H1 (cell line): ENCODE measurements at regions not wholly inside any gene's neighbourhood (a gene's known extent, or its start where the extent isn't known, plus 50 kb on each side); places are given as distances from the start of the nearest gene placed in this dataset.
A peak's percentile ranks its signal among the peaks of the same experiment; 100 is the strongest.

Experiments
- CTCF ChIA-PET: fragments of 300-600 bp; sonication (Branson Sonifier 250); formaldehyde crosslinking; loops from one replicate; lab custom pipeline; 2021; ENCODE audit not compliant: partially characterized antibody; lab: Charles Lee
- POLR2A ChIA-PET: fragments of 300-600 bp; sonication (Branson Sonifier 250); formaldehyde crosslinking; loops from one replicate; lab custom pipeline; 2021; ENCODE audit warnings: inconsistent platforms; ENCODE audit not compliant: partially characterized antibody; lab: Charles Lee
- DNase-seq, 2 experiments: peaks; one replicate each; pipeline versions ENCODE4 v3.0.0 to v3.0.0-alpha.2; 2010 to 2022; ENCODE audit warnings: low spot score in 2 of 2, low read depth in 1 of 2, mixed read lengths in 1 of 2
- FAIRE-seq: peaks from 2 replicates; lab custom pipeline; 2011; peaks lifted over from hg19 to GRCh38; lab: Jason Lieb, UNC
- H2AFZ ChIP-seq: 2 replicates; pipeline ENCODE4 v1.8.1; 2012; ENCODE audit warnings: low read length, inconsistent platforms
- H2AK5ac ChIP-seq: 2 replicates; pipeline ENCODE4 v1.6.1; 2013; ENCODE audit warnings: low read depth, low read length
- H2BK120ac ChIP-seq: replicated peaks from 2 replicates; pipeline ENCODE3; 2013; ENCODE audit warnings: low read depth, low read length, inconsistent platforms
- H2BK12ac ChIP-seq: 2 replicates; pipeline ENCODE4 v1.6.1; 2013; ENCODE audit warnings: low read depth, low read length
- H2BK15ac ChIP-seq: 2 replicates; pipeline ENCODE4 v1.6.1; 2013; ENCODE audit warnings: low read length
- H2BK20ac ChIP-seq: 2 replicates; pipeline ENCODE4 v1.6.1; 2013; ENCODE audit warnings: low read length
- H2BK5ac ChIP-seq: 2 replicates; pipeline ENCODE4 v1.6.1; 2013; ENCODE audit warnings: low read depth, low read length
- H3K14ac ChIP-seq: 2 replicates; pipeline ENCODE4 v1.6.1; 2013; ENCODE audit warnings: inconsistent platforms; ENCODE audit not compliant: insufficient read length
- H3K18ac ChIP-seq: 2 replicates; pipeline ENCODE4 v1.6.1; 2013; ENCODE audit warnings: low read length; ENCODE audit errors: extremely low read depth
- H3K23ac ChIP-seq: 2 replicates; pipeline ENCODE4 v1.6.1; 2013; ENCODE audit warnings: inconsistent platforms; ENCODE audit not compliant: insufficient read length
- H3K23me2 ChIP-seq: 2 replicates; pipeline ENCODE4 v1.6.1; 2013; ENCODE audit warnings: low read depth, low read length
- H3K27ac ChIP-seq: 2 replicates; pipeline ENCODE4 v1.6.1; 2011; ENCODE audit warnings: low read depth, low read length, inconsistent platforms
- H3K27me3 ChIP-seq, 4 experiments: replicated peaks in 1 of 4; 1 replicate in 1 of 4; 2 replicates in 3 of 4; pipeline versions ENCODE4 v1.6.1 to v1.8.1; 2011 to 2013; ENCODE audit warnings: low read length in 3 of 4, mild to moderate bottlenecking in 3 of 4, inconsistent platforms in 2 of 4, mixed read lengths in 2 of 4, moderate library complexity in 1 of 4; ENCODE audit not compliant: control insufficient read depth in 3 of 4, insufficient read depth in 3 of 4; ENCODE audit errors: extremely low read depth in 1 of 4
- H3K36me3 ChIP-seq, 4 experiments: 2 replicates each; pipeline versions ENCODE4 v1.6.1 to v1.8.1; 2011 to 2013; ENCODE audit warnings: mild to moderate bottlenecking in 4 of 4, low read length in 3 of 4, moderate library complexity in 2 of 4, control low read depth in 1 of 4, inconsistent platforms in 1 of 4; ENCODE audit not compliant: insufficient read depth in 4 of 4, control insufficient read depth in 2 of 4
- H3K4ac ChIP-seq: replicated peaks from 2 replicates; pipeline ENCODE3; 2013; ENCODE audit warnings: low read length, low read depth, mixed read lengths, inconsistent platforms; ENCODE audit not compliant: insufficient read length
- H3K4me1 ChIP-seq, 4 experiments: replicated peaks in 1 of 4; 1 replicate in 1 of 4; 2 replicates in 3 of 4; pipeline versions ENCODE4 v1.6.1 to v1.8.1; 2011 to 2013; ENCODE audit warnings: low read length in 3 of 4, inconsistent platforms in 2 of 4, mixed read lengths in 1 of 4; ENCODE audit not compliant: insufficient read depth in 4 of 4, control insufficient read depth in 3 of 4
- H3K4me2 ChIP-seq, 2 experiments: 2 replicates each; pipeline versions ENCODE4 v1.6.1 to v1.8.1; 2011 to 2013; ENCODE audit warnings: low read depth in 2 of 2, low read length in 2 of 2, control low read depth in 1 of 2, inconsistent platforms in 1 of 2, mild to moderate bottlenecking in 1 of 2; ENCODE audit not compliant: insufficient read depth in 1 of 2
- H3K4me3 ChIP-seq, 4 experiments: fragments of 200-600, 300-600 bp in 1 of 4; sonication (generic), shearing (Covaris generic), sonication (Bioruptor Twin) in 1 of 4; 2 replicates each; pipeline versions ENCODE4 v1.5.1 to v1.8.1; 2011 to 2016; ENCODE audit warnings: low read length in 4 of 4, low read depth in 3 of 4, control low read depth in 2 of 4, inconsistent platforms in 2 of 4, mild to moderate bottlenecking in 2 of 4, mixed read lengths in 1 of 4, moderate library complexity in 1 of 4; ENCODE audit not compliant: insufficient read depth in 2 of 4; ENCODE audit errors: extremely low read depth in 1 of 4
- H3K56ac ChIP-seq: replicated peaks from 2 replicates; pipeline ENCODE3; 2013; ENCODE audit warnings: low read depth, mild to moderate bottlenecking, mixed read lengths, low read length, inconsistent platforms; ENCODE audit not compliant: insufficient read length
- H3K79me1 ChIP-seq: 2 replicates; pipeline ENCODE4 v1.6.1; 2013; ENCODE audit warnings: low read depth, low read length, control low read depth
- H3K79me2 ChIP-seq, 2 experiments: 2 replicates each; pipeline versions ENCODE4 v1.6.1 to v1.8.1; 2012 to 2013; ENCODE audit warnings: low read length in 2 of 2, mild to moderate bottlenecking in 2 of 2, inconsistent platforms in 1 of 2; ENCODE audit not compliant: insufficient read depth in 2 of 2, control insufficient read depth in 1 of 2
- H3K9ac ChIP-seq, 4 experiments: replicated peaks in 1 of 4; 1 replicate in 1 of 4; 2 replicates in 3 of 4; pipeline versions ENCODE4 v1.6.1 to v1.8.1; 2011 to 2013; ENCODE audit warnings: low read depth in 3 of 4, low read length in 3 of 4, control low read depth in 2 of 4, mild to moderate bottlenecking in 2 of 4, moderate library complexity in 2 of 4, inconsistent platforms in 1 of 4; ENCODE audit errors: extremely low read depth in 1 of 4
- H3K9me3 ChIP-seq, 2 experiments: 2 replicates each; pipeline versions ENCODE4 v1.6.1 to v1.8.1; 2012 to 2013; ENCODE audit warnings: mild to moderate bottlenecking in 2 of 2, moderate library complexity in 2 of 2, control low read depth in 1 of 2, inconsistent platforms in 1 of 2, low read depth in 1 of 2, low read length in 1 of 2, mixed read lengths in 1 of 2; ENCODE audit not compliant: insufficient read depth in 2 of 2
- H4K20me1 ChIP-seq, 2 experiments: replicated peaks in 1 of 2; 2 replicates each; pipeline versions ENCODE3 to v1.8.1; 2011 to 2013; ENCODE audit warnings: inconsistent platforms in 2 of 2, low read length in 2 of 2, mild to moderate bottlenecking in 1 of 2; ENCODE audit not compliant: insufficient read depth in 2 of 2, control insufficient read depth in 1 of 2
- H4K5ac ChIP-seq: 2 replicates; pipeline ENCODE4 v1.6.1; 2013; ENCODE audit warnings: low read length, low read depth, mixed read lengths, inconsistent platforms; ENCODE audit not compliant: insufficient read length
- H4K8ac ChIP-seq: 2 replicates; pipeline ENCODE4 v1.8.0; 2013; ENCODE audit warnings: mild to moderate bottlenecking, moderate library complexity, low read length, inconsistent platforms; ENCODE audit not compliant: insufficient read depth; ENCODE audit errors: extremely low read depth
- H4K91ac ChIP-seq: replicated peaks from 2 replicates; pipeline ENCODE3; 2013; ENCODE audit warnings: low read length, mixed read lengths, inconsistent platforms; ENCODE audit not compliant: insufficient read length
- CTBP2 ChIP-seq: IDR thresholded peaks from 2 replicates; pipeline ENCODE4 v1.7.0; 2011; ENCODE audit warnings: borderline replicate concordance, mild to moderate bottlenecking, moderate library complexity, mixed read lengths, low read length; ENCODE audit not compliant: insufficient read depth, insufficient read length
- EP300 ChIP-seq, 2 experiments: IDR thresholded peaks; 1 replicate in 1 of 2; 2 replicates in 1 of 2; pipeline ENCODE4 v1.6.1; 2011 to 2012; ENCODE audit warnings: low read depth in 2 of 2, low read length in 2 of 2, mild to moderate bottlenecking in 2 of 2, borderline replicate concordance in 1 of 2, inconsistent platforms in 1 of 2, moderate library complexity in 1 of 2
- GABPA ChIP-seq: IDR thresholded peaks from 2 replicates; pipeline ENCODE4 v1.6.1; 2011; ENCODE audit warnings: mild to moderate bottlenecking, low read length, moderate library complexity, borderline replicate concordance; ENCODE audit not compliant: insufficient read depth
- HDAC2 ChIP-seq, 2 experiments: fragments of 300-600 bp in 1 of 2; sonication (generic) in 1 of 2; IDR thresholded peaks; 2 replicates each; pipeline ENCODE4 v1.6.1; 2011 to 2012; ENCODE audit warnings: low read depth in 2 of 2, low read length in 2 of 2, mild to moderate bottlenecking in 2 of 2, moderate library complexity in 2 of 2, borderline replicate concordance in 1 of 2, inconsistent platforms in 1 of 2
- HDAC6 ChIP-seq: IDR thresholded peaks from one replicate; pipeline ENCODE4 v1.7.1; 2012; ENCODE audit warnings: low read depth, mild to moderate bottlenecking, inconsistent platforms, low read length, moderate library complexity
- MAFK ChIP-seq: IDR thresholded peaks from 2 replicates; pipeline ENCODE4 v1.6.1; 2012; ENCODE audit warnings: low read depth, mild to moderate bottlenecking, improper control_type of control experiment, low read length
- MAX ChIP-seq: IDR thresholded peaks from 2 replicates; pipeline ENCODE4 v1.6.1; 2012; ENCODE audit warnings: inconsistent platforms
- PHF8 ChIP-seq: fragments of 200-600 bp; sonication (generic); conservative IDR thresholded peaks from 2 replicates; pipeline ENCODE4 v1.7.1; 2012; ENCODE audit warnings: low read depth, mild to moderate bottlenecking, inconsistent platforms, low read length, moderate library complexity
- SIRT6 ChIP-seq: IDR thresholded peaks from one replicate; pipeline ENCODE4 v1.7.1; 2012; ENCODE audit warnings: low read length, inconsistent platforms
- SP2 ChIP-seq: IDR thresholded peaks from 2 replicates; pipeline ENCODE4 v1.6.1; 2012; ENCODE audit warnings: mild to moderate bottlenecking, low read length, inconsistent platforms
- SP4 ChIP-seq: IDR thresholded peaks from 2 replicates; pipeline ENCODE4 v1.6.1; 2012; ENCODE audit warnings: low read length, inconsistent platforms
- WGBS, 2 experiments: shearing (Covaris generic) in 1 of 2; methylation state at CpG; one replicate each; pipeline versions ENCODE4 v1.1.6 to v1.1.7; 2013 to 2015; ENCODE audit warnings: low lambda C conversion rate in 2 of 2, mixed read lengths in 2 of 2, inconsistent platforms in 1 of 2, low coverage in 1 of 2, missing lambda C conversion rate in 1 of 2; ENCODE audit not compliant: insufficient replicate concordance in 2 of 2, insufficient coverage in 1 of 2, insufficient read length in 1 of 2; ENCODE audit errors: extremely low coverage in 1 of 2, missing lambda C conversion rate in 1 of 2; 5-methylcytosine and 5-hydroxymethylcytosine counted together

- CTCF ChIA-PET = no interaction called here
- Histone ChIP-seq H3K56ac (no peak overlapping the region), H3K4me1 (no peaks in the 10 kb centered on the region; a peak in 1 of 7 replicates), H3K79me1 (no peaks in the 10 kb centered on the region), H4K91ac (no peak overlapping the region), H3K4me3 (no peak overlapping the region), H3K79me2 (no peaks in the 10 kb centered on the region), H3K27me3 (no peaks in the 10 kb centered on the region), H2AFZ (0 out of 2 replicates have a peak overlapping the region, but pooled peaks have one; percentile 50), H3K36me3 (no peaks in the 10 kb centered on the region), H2BK12ac (no peak overlapping the region; the same call in 1 of the 2 replicates), H3K23ac (no peak overlapping the region), H2BK20ac (no peak overlapping the region), H3K9ac (no peak overlapping the region), H4K8ac (no peak overlapping the region), H2BK5ac (no peak overlapping the region), H3K14ac (no peak overlapping the region), H4K5ac (no peak overlapping the region), H3K4me2 (no peak overlapping the region), H3K9me3 (no peaks in the 10 kb centered on the region), H3K23me2 (no peaks in the 10 kb centered on the region), H2AK5ac (no peak overlapping the region), H4K20me1 (no peaks in the 10 kb centered on the region), H3K4ac (no peak overlapping the region), H3K18ac (no peak overlapping the region), H3K27ac (no peak overlapping the region), H2BK15ac (no peak overlapping the region), H2BK120ac (no peak overlapping the region)
- DNase-seq (no peak), FAIRE-seq (no peak)
- 95% methylated on average over 1 of the region's 1 CpG; no CpG with 5 or more reads in 1 of the 2 experiments for WGBS, 2 experiments
- POLR2A ChIA-PET = no interaction called here
- TF ChIP-seq GABPA = no peak
- TF ChIP-seq MAFK = no peak
- no peak for TF ChIP-seq MAX
- TF ChIP-seq EP300 (IDR thresholded peaks at IDR 0.05; ENCODE audit: borderline replicate concordance in 1 of 2, low read depth in 2 of 2, low read length in 2 of 2) = no peak
- no peak for TF ChIP-seq SP4
- TF ChIP-seq CTBP2 = no peak
- no peak for TF ChIP-seq HDAC2 (IDR thresholded peaks at IDR 0.05; ENCODE audit: borderline replicate concordance in 1 of 2, low read depth in 2 of 2, low read length in 2 of 2)
- TF ChIP-seq SP2 = no peak
- no peak for TF ChIP-seq SIRT6
- no peak for TF ChIP-seq PHF8
- no peak for TF ChIP-seq HDAC6
Observed at GRCh38 chr5:143913008-143913752, 101.2 kb downstream of the HMHB1 start.
